Stimulated activated CD8-positive, alpha-beta memory T cell treated with anti-CD3 and anti-CD28 coated beads, Interleukin-2, amount 100 ng/mL, for 48 hours (primary cell): ENCODE measurements at regions not wholly inside any gene's neighbourhood (a gene's known extent, or its start where the extent isn't known, plus 50 kb on each side); places are given as distances from the start of the nearest gene placed in this dataset.
"Not testable (repeated sequence)": the region's sequence is repeated elsewhere in the genome, so short reads cannot be mapped to it uniquely, and the experiment has no call there.

Experiments used
- DNase-seq, 2 donors: peaks; one replicate each; pipeline ENCODE4 v3.0.0-alpha.2; 2020; ENCODE audit warnings: low read depth in 2 of 2

DNA sequence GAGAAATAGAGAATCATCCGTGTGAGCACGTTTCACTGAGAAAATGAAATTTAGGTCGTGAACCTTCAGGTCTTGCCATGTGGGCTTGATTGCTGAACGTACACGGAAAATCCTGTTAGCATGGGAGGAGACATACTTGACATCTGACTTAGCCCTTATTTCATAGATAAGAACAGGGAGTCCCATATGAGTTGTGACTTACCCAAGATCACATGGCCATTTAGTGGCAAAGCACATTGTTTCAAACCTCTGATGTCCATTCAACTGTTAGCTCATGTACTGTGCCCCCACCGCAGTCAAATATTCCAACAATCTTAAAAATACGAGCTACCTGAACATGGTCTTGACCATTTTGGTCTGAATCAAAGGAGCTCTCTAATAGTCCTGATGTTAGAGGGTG lies 411.2 kb upstream of the FZD8 start:
- DNase-seq = no peak

DNA sequence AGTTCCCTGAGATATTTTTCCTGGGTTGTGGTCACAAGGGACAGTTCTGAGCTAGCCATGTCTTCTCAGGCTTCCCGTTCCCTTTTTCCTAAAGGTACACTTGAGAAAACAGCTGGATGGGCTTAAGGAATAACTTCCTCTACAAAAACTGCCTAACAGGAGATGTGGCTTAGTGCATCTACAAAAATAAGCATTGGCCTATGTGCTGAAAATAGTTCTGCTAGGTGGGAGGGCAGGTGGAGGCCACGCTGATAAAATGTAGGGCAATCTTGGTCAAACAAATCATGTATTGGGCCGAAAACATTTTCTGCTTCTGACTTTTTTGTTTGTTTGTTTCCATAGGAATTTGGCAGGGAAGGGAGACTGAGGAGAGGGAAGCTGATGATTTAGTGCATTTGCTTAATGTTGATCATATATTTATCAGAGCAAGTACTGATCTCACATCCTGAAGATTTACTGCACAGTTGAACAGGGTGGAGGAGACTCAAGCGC lies 409.4 kb upstream of the FZD8 start:
- no peak for DNase-seq

DNA sequence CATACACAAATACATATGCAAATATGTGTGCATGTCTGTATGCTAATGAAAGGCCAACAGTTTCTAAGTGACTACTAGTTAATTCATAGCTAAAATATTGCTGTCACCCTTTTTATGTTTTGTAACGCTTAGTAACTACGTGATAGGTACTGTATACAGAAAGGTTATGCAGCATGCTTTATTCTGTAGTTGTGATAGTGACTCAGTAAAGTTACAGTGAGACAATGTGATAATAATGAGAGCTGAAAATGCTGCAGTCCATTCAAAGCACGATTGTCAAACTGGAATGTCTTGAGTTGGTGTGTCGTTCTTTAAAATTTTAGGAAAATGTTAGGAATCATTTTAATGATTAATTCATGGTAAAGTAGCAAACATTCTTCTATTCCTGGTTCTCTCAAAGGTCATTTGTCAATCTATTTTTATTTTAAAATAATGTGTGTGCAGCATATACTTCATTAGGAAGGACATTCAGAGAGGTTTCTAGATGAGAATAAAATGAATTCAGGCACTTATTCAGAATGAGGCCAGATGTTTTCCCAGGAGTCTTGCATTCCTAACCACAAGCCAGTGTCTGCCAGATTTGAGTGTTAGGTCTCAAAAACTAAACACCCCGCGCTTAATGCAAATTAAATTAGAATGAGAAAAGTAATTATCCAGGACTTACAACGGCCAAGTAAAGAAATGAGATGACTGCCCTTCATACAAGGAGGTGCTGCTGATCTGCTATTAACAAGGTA lies 408.8 kb upstream of the FZD8 start:
- no peak for DNase-seq

DNA sequence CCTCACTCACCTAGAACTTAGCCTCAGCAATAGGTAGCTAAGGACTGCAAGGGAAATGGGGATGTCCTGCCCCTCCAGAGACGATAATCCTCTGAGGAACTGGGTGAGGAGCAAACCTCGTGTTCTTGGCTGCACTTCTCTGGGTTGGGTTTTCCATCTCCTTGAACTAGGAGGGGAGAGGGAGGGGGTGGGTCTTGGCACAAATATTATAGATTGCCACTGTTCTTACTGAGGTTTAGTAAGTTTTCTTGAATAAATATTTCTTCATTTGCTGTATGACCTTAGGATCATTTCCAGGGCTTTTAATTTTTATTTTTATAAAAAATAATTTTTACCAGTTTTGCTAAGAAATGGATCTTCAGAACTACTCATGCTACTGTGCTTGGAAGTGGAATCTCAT lies 406.7 kb upstream of the FZD8 start:
- DNase-seq = no peak

DNA sequence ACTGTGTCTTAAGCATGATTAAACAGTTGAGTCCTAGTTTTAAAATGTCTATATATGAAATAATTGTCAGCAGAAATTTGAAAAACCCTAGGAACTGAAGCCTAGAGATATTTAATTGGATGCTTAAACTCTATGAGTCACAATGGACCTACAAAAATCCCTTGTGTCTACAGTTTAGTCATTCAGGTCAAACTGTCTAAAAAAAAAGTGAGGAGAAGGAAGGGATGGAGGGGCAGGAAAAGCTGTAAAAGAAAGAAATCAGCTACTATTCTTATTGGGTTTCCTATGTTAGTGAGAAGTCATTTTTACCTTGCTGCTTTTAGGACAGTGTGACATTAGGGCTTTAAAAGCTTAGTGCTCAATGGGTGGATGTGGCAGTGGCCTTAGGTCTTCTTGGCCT lies 406.1 kb upstream of the FZD8 start:
- DNase-seq = no peak

DNA sequence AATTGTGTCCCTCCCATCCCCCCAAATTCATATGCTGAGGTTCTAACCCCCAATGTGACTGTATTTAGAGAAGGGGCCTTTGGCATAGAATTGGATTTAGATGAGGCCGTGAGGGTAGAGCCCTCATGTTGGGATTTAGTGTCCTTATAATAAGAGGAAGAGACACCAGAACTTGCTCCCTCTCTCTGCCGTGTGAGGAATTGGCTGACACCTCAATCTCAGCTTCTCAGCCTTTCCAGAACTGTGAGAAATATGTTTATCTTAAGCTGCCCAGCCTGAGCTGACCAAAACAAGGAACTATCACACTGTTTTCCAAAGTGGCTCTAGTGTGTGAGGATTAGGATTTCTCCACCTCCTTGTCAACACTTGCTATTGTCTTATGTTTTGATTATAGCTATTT lies 400.0 kb upstream of the FZD8 start:
- no peak for DNase-seq

DNA sequence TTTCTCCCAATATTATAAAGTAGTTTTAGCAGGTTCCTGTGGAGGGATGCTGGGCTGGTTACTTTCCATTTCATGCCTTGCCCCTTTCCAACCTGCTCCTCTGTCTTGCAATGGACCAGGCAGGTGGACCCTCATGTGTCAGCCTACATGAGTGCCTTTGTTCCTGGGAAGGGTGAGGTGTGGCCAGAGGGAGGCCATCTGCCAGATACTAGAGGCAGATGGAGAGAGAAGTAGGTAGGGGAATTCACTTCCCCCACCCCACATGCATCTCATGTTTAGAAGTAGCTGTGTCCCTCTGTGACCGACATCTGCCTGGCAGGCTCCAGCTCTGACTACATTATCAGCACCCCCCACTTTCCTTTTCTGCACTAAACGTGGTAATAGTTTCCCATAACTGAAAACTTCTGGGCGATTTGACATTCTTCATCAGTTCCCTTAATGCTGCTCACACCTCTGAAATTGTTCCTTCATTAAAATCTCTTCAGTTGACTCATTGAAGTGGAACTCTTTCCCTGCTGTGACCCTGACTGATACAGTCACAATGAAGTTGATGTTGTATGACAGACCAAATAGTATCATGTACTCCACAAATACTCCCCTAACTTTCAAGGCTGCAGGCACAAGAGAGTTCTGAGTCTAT lies 396.3 kb upstream of the FZD8 start:
- no peak for DNase-seq

DNA sequence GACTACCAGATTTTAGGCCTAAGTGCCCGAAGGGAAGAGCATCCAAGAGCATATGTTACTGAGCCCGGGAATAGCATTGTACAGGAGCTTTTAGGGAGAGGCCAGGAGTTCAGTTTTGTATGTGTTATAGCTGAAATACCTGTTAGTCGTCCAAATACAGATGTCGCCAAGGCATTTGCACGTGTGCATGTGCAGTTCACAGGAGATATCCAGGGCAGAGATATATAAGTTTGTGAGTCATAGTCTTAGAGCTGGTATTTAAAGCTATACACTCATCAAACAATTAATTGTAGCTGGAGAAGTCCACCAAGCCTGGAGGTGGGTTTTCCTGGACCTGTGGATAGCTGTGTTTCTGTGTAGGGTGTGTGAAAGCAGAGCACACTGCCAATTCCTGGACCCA lies 394.0 kb upstream of the FZD8 start:
- DNase-seq = no peak

DNA sequence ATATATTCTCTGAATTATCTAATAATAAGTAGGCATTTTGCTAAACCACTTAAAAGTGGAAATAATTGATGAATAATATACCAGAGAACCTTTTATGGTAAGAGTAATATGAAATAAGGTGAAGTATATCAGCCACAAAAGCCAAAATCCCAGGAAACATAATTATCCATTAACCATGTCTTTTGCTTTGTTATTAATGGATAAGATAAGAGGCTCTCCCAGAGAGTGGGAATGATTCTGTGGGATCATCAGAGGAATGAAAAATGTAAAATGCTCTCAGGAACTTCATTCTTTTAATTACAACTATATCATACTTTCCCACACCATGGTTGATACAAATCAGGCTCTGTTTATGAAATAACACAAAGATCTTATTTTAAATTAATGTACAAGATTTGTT lies 391.7 kb upstream of the FZD8 start:
- DNase-seq = no peak

DNA sequence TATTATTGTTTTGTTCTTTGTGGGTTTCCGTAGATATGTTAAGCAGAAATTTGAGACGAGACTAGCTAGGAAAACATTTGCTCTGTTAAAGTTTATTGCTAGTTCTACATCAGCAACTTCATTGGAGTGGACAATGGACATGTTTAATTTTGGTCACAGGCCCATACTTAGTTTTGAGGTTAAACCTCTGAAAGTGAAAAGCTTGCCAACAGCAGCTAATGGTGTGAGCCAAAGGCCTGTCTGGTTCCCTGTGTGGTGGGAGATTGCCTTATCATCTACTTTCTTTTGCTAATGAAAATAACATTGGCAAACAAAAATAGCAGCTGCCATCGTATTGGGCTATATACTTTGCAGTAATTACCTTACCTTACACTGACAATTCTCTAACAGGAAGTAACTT lies 388.4 kb upstream of the FZD8 start:
- no peak for DNase-seq

DNA sequence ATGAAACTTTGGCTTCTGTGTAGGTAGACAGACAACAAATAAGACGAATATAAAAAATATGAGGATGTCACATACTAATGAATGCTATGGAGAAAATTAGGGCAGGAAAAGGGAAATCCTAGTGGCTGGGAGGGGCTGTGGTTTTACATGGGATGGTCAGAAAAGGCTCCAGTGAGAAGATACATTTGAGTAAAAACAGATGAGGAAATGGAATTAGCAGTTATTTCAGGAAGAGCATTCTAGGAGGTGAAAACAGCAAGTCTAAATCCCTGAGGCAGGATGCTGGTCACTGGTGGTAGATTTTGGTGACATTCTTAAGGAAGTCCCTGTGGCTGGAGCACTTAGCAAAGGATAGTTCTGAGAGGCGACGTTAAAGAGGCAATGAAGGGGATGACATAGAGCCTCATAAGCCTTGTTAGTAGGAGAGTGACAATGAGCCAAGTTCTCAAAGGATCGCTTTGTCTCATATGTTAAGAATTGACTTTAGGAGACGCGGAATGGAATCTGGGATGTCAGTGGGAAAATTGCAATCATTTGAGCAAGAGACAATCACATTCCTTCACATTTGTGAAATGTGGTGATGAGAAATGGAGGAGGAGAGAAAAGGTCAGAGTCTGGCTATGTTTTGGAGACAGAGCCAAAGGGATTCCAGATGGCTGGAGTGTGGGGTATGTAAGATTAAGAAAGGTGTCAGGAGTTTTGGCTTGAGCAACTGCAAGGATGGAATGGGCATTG lies 384.7 kb upstream of the FZD8 start:
- no peak for DNase-seq

DNA sequence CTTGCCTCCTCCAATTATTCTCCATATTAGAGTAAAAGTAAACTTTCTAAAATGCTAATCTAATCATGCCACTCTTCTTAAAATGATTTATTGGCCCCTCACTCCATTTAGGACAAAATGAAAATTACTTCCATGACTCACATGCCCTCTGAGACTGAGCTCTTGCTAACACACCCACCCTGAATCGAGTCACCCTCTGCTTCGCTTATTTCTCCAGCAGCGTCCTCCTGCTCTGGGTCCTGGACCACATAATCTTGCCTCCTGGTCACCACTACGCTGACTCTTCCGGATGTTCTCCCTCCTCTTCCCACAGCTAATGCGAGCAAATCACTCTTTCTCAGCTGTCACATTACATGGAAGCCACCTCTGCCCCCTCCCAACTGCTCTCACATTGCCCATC lies 384.0 kb upstream of the FZD8 start:
- no peak for DNase-seq

DNA sequence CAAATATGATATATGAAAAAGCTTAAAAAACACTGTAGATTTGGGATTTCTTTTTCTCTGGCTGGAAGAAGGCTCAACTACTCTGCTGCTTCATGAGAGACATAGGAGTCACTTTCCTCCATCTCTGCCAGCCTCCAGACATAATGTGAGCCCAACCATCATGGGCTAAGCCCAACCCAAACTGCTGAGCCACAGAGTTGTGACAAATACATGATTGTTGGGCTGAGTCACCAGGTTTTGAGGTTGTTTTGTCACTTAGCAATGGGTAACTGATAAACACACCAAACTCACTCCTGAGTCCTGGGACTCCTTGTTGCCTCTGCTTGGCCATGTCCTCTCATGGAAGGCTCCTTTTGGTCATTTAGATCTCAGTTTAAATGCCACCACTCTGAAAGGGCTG lies 381.8 kb upstream of the FZD8 start:
- DNase-seq = no peak

DNA sequence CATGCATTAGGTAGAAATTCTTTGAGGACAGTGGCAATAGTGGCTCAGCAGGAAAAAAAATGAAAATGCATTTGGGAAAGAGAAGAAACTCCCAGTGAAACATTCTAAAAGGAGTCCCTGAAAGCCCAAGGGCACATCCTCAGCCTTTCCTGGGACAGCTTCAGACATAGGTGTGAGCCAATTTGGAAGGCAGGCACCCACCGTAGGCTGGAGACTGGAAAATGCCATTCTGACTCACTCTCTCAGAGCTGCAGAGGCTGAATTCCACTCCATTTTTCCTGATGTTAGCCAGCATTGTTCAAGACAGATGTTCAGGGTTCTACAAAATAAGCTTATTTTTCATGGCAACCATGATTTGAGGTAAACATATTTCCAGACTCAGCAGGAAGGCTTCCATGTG lies 379.0 kb upstream of the FZD8 start:
- DNase-seq = no peak

DNA sequence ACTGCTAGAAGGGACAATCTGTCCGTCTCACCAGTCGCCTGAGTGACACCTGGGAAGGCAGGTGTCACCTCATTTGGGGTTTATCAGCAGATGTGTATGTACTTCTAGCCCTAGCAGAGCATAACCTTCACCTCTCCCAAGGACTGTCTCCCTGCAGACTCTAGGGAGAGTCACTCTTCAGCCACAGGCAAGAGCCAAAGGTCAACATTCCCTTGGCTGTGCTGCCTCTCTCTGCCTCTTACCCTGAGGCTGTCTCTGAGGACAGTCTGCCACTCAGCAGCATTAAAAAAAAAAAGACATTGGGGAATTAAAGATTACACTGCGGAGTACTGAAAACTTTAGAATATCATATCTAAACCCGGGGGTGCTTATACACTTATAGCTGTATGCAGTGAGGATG lies 377.7 kb upstream of the FZD8 start:
- no peak for DNase-seq

DNA sequence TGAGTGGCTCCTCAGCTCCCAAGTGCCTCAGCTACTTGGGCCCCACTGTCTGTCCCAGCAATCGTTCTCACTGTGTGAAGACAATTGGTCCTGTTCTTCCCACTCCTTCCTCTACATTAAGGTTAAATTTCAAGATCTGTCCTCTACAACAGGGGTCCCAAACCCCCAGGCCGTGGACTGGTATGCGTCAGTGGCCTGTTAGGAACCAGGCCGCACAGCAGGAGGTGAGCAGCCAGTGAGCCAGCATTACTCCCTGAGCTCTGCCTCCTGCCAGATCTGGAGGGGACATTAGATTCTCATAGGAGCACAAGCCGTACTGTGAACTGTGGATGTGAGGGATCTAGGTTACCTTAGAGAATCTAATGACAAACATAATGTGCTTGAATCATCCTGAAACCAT lies 376.9 kb upstream of the FZD8 start:
- no peak for DNase-seq

DNA sequence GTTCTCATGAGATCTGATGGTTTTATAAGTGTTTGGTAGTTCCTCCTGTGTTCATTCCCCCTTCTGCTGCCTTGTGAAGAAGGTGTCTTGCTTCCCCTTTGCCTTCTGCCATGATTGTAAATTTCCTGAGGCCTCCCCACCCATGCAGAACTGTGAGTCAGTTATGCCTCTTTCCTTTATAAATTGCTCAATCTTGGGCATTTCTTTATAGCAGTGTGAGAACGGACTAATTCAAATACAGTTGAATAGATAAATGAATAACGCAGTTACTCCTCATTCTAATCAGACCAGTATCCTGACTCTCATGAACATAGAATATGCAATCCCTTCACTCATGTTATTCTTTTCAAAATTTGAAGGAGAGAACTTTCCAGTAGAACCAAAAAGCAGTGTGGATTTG lies 375.0 kb upstream of the FZD8 start:
- DNase-seq = no peak

DNA sequence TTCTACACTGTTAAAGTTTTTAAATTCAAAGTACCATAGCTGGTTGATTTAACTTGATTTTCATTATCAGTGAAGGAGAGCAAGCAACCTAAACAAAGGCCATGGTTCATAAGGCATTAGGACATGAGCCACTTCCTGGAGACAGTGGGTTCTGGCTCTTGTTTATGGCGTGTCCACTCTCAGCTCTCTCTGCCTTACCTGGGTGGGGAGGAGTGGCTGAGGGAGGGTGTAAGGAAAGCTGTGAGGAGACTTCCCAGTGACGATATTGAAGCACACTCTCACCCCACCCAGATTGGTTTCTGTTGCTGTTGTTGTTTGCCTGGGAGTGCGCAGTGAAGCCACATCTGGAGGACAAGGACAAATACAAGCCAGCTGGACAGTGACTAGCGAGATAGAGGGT lies 365.3 kb upstream of the FZD8 start:
- no peak for DNase-seq

DNA sequence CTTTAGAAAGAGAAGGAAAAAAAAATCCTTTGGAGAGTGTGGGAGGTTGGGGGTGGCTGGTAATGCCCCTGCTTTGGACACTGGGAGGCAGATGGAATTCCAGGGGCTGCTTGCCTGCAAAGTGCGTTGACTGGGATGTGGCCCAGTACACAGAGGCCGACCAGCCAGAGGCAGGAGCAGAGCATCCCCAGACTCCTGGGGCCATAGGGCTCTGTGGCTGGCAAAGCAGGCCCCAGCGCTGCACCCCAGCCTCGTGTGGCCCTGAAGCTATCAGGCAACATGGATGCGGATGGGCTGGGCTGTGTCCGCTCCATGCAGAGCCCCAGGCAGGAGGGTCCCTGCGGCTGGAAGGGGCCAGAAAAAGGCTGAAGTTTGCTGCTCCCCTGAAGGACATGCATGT lies 361.6 kb upstream of the FZD8 start:
- no peak for DNase-seq

DNA sequence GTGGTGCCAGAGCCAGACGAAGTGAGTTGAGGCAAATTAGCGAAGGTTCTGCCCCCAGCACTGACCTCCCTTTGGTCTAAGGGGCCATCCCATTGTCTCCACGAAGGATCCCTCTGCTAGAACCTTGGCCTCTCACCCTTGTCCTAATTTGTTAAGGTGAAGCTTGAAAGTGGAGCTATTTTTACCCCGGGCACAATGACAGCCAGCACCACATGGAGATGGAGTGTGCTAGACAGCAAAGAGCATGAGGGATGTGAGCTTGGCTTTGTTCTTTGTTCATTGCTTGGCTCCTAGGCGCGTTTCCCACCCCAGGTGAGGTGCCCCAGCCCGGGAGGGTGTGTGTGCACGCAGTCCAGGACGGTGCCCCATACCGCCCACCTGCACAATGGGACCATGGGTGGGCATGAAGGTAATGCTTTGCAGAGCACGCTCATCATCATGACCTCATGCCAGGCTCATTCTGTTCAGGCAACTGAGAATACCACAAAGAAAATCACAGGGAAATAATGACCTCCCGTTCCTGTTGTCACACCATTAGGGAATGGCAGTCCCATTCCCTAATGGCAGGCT lies 361.0 kb upstream of the FZD8 start:
- no peak for DNase-seq

DNA sequence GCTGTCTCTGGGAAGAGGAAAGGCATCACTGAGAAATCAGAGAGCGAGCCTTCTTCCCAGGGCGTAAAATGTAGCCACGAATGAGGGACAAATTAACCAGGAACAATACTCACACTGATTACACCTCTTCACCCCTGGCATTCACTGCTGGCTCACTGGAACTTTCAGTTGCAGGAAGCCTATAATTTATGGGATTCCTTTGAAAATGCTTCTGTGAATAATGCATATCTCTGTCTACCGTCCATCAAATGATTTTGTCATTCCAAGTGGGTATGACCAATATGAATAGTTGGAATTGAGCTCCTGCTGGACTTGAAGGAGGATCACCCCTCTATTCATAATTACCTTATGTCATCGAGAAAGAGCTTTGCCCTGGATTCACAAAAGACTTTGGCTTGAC lies 360.3 kb upstream of the FZD8 start:
- DNase-seq = no peak

DNA sequence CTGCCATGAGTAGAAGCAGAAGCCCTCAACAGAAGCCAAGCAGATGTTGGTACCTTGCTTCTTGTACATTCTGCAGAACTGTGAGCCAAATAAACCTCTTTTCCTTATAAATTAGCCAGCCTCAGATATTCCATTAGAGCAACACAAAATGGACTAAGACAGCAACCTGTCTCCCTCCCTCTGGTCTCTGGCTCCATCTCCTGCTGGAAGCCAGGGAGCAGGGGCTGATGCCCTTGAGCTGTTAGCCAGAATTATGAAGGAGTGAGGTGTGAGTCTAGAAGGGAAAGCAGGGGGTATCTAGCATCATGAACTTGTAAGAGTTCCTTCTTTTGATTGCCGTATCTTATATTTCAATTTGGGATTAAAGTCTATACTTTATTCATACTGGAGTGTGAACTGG lies 358.7 kb upstream of the FZD8 start:
- DNase-seq = not testable (repeated sequence)

DNA sequence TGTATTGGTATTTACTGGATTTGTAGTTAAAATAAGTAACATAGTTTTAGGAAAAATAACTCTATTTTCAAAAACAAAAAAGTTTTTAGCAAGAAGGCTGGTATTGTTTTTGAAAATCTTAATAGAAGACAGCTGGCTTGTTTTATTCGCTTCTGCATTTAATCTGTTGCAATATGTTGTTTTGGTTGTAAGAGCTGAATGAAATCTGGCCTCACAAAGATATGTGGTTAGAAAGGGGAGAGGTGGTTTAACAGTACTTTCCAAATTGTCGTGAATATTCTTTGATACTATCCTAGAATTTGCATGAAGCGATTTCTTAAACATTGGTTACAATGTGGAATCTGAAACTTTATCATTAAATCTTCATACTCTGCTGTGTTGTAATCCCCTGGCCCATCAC lies 355.9 kb upstream of the FZD8 start:
- no peak for DNase-seq
